ENCODE measurements at regions not wholly inside any gene's neighbourhood (a gene's known extent, or its start where the extent isn't known, plus 50 kb on each side); places are given as distances from the start of the nearest gene placed in this dataset.

DNA sequence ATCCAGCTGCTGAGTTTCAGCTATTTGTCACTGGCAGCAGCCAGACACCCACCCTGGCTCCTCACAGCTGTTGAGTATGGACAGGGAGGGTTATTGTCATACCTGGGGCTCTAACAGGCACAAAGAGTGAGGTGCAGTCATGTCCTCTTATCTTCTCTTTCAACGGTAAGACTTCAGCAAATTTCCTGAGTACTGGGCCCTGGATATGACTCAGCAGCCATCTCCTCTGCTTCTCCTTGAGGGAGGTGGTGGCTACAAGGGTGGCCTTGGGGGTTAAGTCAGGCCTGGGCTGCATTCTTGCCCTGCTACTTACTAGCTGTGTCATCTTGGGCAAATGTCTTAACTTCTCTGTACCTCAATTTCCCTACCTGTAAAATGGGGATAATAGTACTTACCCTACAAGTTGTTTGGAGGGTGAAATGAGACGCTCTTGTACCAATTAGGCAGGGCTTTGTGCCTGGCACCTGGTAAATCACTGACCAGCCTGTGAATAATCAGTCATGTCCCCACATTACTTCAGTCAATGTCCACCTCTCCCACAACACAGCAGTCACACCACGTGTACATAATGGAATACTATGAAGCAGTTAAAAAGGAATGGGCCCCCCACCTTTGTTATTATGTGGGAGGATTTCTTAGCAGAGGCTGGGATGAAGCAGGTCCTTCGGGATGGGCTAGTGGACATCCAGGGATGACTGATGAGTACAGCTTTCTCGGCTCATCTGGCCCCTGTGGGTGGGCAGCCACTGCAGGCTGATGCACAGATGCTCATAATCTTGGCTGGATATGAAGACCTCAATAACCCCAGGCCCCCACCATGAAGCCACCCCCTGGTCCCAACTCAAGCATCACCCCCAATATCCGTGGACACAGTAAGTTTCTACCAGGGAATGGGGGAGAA lies 528.8 kb downstream of the SHQ1 start:
- H4K20me1 ChIP-seq (ENCODE audit: low read depth, low read length), result no peaks in the 10 kb centered on the region
- H3F3A ChIP-seq (ENCODE audit: insufficient read depth), result no peaks in the 10 kb centered on the region
- H3K36me3 ChIP-seq (ENCODE audit: low read length), result no peaks in the 10 kb centered on the region
- no peak overlapping the region for H3K4me2 ChIP-seq (ENCODE audit: low read depth, low read length, poor library complexity, severe bottlenecking)
- H3K9me3 ChIP-seq (ENCODE audit: insufficient read depth, low read length), result no peaks in the 10 kb centered on the region
- H3K4me3 ChIP-seq (ENCODE audit: insufficient read depth, low read length, poor library complexity, severe bottlenecking), result no peak overlapping the region
- H3K79me2 ChIP-seq (ENCODE audit: insufficient read depth, low read length), result no peaks in the 10 kb centered on the region
- no peak overlapping the region for H3K9ac ChIP-seq (ENCODE audit: low read length)
- no peaks in the 10 kb centered on the region for H3K27me3 ChIP-seq (ENCODE audit: low read length)
- TF ChIP-seq EZH2phosphoT487 (conservative IDR thresholded peaks at IDR 0.05; ENCODE audit: low read length), result no peak
- TF ChIP-seq, protein P1, sequence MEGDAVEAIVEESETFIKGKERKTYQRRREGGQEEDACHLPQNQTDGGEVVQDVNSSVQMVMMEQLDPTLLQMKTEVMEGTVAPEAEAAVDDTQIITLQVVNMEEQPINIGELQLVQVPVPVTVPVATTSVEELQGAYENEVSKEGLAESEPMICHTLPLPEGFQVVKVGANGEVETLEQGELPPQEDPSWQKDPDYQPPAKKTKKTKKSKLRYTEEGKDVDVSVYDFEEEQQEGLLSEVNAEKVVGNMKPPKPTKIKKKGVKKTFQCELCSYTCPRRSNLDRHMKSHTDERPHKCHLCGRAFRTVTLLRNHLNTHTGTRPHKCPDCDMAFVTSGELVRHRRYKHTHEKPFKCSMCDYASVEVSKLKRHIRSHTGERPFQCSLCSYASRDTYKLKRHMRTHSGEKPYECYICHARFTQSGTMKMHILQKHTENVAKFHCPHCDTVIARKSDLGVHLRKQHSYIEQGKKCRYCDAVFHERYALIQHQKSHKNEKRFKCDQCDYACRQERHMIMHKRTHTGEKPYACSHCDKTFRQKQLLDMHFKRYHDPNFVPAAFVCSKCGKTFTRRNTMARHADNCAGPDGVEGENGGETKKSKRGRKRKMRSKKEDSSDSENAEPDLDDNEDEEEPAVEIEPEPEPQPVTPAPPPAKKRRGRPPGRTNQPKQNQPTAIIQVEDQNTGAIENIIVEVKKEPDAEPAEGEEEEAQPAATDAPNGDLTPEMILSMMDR (IDR thresholded peaks at IDR 0.05; ENCODE audit: insufficient read depth, low read length, poor library complexity, severe bottlenecking), result no peak
- H3K9me2 ChIP-seq (replicated peaks; ENCODE audit: insufficient read depth, low read length), result no peaks in the 10 kb centered on the region
- H3K27ac ChIP-seq (ENCODE audit: low read depth, low read length), result no peak overlapping the region
- H2AFZ ChIP-seq (ENCODE audit: low read depth, low read length, severe bottlenecking), result no peak overlapping the region

DNA sequence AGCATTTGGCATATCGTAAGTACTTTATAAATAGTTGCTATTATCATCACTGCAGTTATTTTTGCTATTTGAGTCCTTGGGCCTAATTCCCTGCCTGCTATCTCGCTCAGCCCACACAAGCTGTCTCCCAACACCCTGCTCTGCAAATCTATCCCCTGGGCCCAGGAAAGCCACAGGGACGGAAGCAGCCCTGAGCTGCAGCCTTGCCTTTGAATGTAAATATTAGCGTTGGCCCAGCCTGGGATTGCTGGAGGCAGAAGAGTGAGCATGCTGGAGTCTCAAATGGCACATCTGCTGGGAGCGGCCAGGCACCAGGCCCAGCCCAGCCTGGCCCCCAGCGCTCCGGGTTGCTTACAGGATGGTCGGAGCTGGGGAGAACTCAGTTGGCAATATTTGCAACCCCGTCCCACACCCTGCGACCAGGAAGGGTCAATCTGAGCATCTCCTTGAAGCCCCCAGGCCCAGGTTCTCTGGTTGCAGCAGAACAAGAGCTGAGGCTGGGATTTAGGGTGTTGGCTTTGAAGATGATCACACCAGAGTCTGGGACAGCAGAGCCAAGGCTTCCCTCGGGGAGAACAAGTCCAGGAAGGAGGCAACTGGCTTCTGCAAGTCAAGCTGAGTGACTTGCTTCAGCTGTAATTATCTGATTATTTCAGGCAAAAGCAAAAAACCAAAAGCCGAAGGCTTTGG lies 529.6 kb downstream of the SHQ1 start:
- Histone ChIP-seq H3K4me3 (ENCODE audit: insufficient read depth, low read length, poor library complexity, severe bottlenecking) (no peak overlapping the region), H3K9me3 (ENCODE audit: insufficient read depth, low read length) (no peaks in the 10 kb centered on the region), H2AFZ (ENCODE audit: low read depth, low read length, severe bottlenecking) (no peak overlapping the region), H3F3A (ENCODE audit: insufficient read depth) (no peaks in the 10 kb centered on the region), H3K36me3 (ENCODE audit: low read length) (no peaks in the 10 kb centered on the region), H3K79me2 (ENCODE audit: insufficient read depth, low read length) (no peaks in the 10 kb centered on the region), H3K9me2 (replicated peaks; ENCODE audit: insufficient read depth, low read length) (no peaks in the 10 kb centered on the region), H3K9ac (ENCODE audit: low read length) (no peak overlapping the region), H3K4me2 (ENCODE audit: low read depth, low read length, poor library complexity, severe bottlenecking) (no peak overlapping the region), H3K27me3 (ENCODE audit: low read length) (no peaks in the 10 kb centered on the region), H4K20me1 (ENCODE audit: low read depth, low read length) (no peaks in the 10 kb centered on the region), H3K27ac (ENCODE audit: low read depth, low read length) (no peak overlapping the region)
- TF ChIP-seq EZH2phosphoT487 (conservative IDR thresholded peaks at IDR 0.05; ENCODE audit: low read length), result no peak
- TF ChIP-seq, protein P1 (IDR thresholded peaks at IDR 0.05; ENCODE audit: insufficient read depth, low read length, poor library complexity, severe bottlenecking), result no peak

GRCh38 chr3:72317491-72317890 lies 530.8 kb downstream of the SHQ1 start:
- H3F3A ChIP-seq (ENCODE audit: insufficient read depth), result no peaks in the 10 kb centered on the region
- no peaks in the 10 kb centered on the region for H3K9me2 ChIP-seq (replicated peaks; ENCODE audit: insufficient read depth, low read length)
- no peaks in the 10 kb centered on the region for H3K9me3 ChIP-seq (ENCODE audit: insufficient read depth, low read length)
- H3K27ac ChIP-seq (ENCODE audit: low read depth, low read length), result no peak overlapping the region
- no peaks in the 10 kb centered on the region for H3K79me2 ChIP-seq (ENCODE audit: insufficient read depth, low read length)
- no peak overlapping the region for H3K4me2 ChIP-seq (ENCODE audit: low read depth, low read length, poor library complexity, severe bottlenecking)
- no peak overlapping the region for H3K4me3 ChIP-seq (ENCODE audit: insufficient read depth, low read length, poor library complexity, severe bottlenecking)
- no peaks in the 10 kb centered on the region for H4K20me1 ChIP-seq (ENCODE audit: low read depth, low read length)
- no peaks in the 10 kb centered on the region for H3K36me3 ChIP-seq (ENCODE audit: low read length)
- no peak overlapping the region for H2AFZ ChIP-seq (ENCODE audit: low read depth, low read length, severe bottlenecking)
- H3K27me3 ChIP-seq (ENCODE audit: low read length), result no peaks in the 10 kb centered on the region
- no peak overlapping the region for H3K9ac ChIP-seq (ENCODE audit: low read length)
- no peak for TF ChIP-seq EZH2phosphoT487 (conservative IDR thresholded peaks at IDR 0.05; ENCODE audit: low read length)
- TF ChIP-seq, protein P1 (IDR thresholded peaks at IDR 0.05; ENCODE audit: insufficient read depth, low read length, poor library complexity, severe bottlenecking), result no peak

Measured in SU-DHL-6 (cell line).